Muscle layer of duodenum (tissue), 2 donors: ENCODE measurements at regions not wholly inside any gene's neighbourhood (a gene's known extent, or its start where the extent isn't known, plus 50 kb on each side); places are given as distances from the start of the nearest gene placed in this dataset.

ENCODE experiments used
- H3K27ac ChIP-seq: one replicate; pipeline ENCODE4 v1.7.0; 2013; ENCODE audit warnings: mild to moderate bottlenecking, low read length
- H3K27me3 ChIP-seq: one replicate; pipeline ENCODE4 v1.7.0; 2013; ENCODE audit warnings: low read depth, mild to moderate bottlenecking, control low read depth, low read length
- H3K36me3 ChIP-seq, 2 donors: one replicate each; pipeline ENCODE4 v1.7.0; 2013; ENCODE audit warnings: low read length in 2 of 2, control low read depth in 1 of 2, mild to moderate bottlenecking in 1 of 2; ENCODE audit not compliant: insufficient read depth in 2 of 2, control insufficient read depth in 1 of 2
- H3K4me1 ChIP-seq, 2 donors: one replicate each; pipeline ENCODE4 v1.7.0; 2013; ENCODE audit warnings: low read length in 2 of 2, mild to moderate bottlenecking in 2 of 2, control low read depth in 1 of 2, moderate library complexity in 1 of 2; ENCODE audit not compliant: insufficient read depth in 2 of 2, control insufficient read depth in 1 of 2
- H3K4me3 ChIP-seq, 2 donors: one replicate each; pipeline ENCODE4 v1.7.0; 2013; ENCODE audit warnings: low read length in 2 of 2, low read depth in 1 of 2, mild to moderate bottlenecking in 1 of 2
- H3K9me3 ChIP-seq, 2 donors: one replicate each; pipeline ENCODE4 v1.7.0; 2013; ENCODE audit warnings: low read length in 2 of 2, control low read depth in 1 of 2, mild to moderate bottlenecking in 1 of 2; ENCODE audit not compliant: control insufficient read depth in 1 of 2
- donor health status: healthy.

GRCh38 chr10:131630772-131631258, 270.0 kb upstream of the PPP2R2D start:
- Histone ChIP-seq H3K36me3 (no peaks in the 10 kb centered on the region), H3K9me3 (peaks cover 0 to 7% of the 10 kb centered on the region in 2 donors), H3K4me1 (no peaks in the 10 kb centered on the region), H3K27me3 (no peaks in the 10 kb centered on the region), H3K27ac (no peak overlapping the region), H3K4me3 (no peak overlapping the region)

DNA sequence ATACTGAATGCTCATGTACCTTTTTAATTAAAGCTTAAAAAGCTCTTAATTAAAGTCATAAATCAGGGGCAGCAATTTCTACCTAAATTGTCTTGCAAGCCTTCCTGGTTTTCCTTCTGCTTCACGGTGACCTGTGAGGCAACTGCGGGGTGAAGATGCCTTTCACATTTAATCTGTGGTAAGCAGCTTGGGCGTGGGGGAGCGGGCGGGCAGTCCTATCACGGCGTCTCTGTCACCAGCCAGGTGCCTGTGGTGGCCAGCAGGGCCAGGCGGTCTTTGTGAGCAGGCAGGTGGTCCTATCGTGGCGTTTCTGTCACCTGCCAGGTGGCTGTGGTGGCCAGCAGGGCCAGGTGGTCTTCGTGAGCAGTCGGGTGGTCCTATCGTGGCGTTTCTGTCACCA, 269.2 kb upstream of the PPP2R2D start:
- H3K27ac ChIP-seq = no peak overlapping the region
- no peaks in the 10 kb centered on the region for H3K4me1 ChIP-seq
- no peak overlapping the region for H3K4me3 ChIP-seq
- H3K9me3 ChIP-seq = peaks cover 0 to 7% of the 10 kb centered on the region in 2 donors
- no peaks in the 10 kb centered on the region for H3K36me3 ChIP-seq
- H3K27me3 ChIP-seq = no peaks in the 10 kb centered on the region

DNA sequence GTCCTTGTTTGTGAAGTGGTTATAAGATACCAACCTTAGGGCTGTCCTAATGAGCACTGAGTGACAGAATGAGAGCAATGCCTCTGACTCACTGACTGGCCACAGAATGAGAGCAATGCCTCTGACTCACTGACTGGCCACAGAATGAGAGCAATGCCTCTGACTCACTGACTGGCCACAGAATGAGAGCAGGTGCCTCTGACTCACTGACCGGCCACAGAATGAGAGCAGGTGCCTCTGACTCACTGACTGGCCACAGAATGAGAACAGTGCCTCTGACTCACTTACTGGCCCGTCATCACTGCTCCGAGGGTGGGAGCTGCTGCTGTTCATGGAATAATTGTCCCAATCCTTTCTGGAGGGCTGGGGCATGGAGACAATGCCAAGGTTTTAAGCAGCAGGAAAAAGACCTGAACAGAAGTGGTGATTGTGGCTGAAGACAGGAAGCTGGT, 265.2 kb upstream of the PPP2R2D start:
- Histone ChIP-seq H3K9me3 (peaks cover 0 to 25% of the 10 kb centered on the region in 2 donors), H3K4me1 (no peaks in the 10 kb centered on the region), H3K36me3 (no peaks in the 10 kb centered on the region), H3K4me3 (no peak overlapping the region), H3K27me3 (no peaks in the 10 kb centered on the region), H3K27ac (no peak overlapping the region)

GRCh38 chr10:131636116-131636515, 264.7 kb upstream of the PPP2R2D start:
- H3K27me3 ChIP-seq = no peaks in the 10 kb centered on the region
- no peak overlapping the region for H3K4me3 ChIP-seq
- no peaks in the 10 kb centered on the region for H3K36me3 ChIP-seq
- no peaks in the 10 kb centered on the region for H3K4me1 ChIP-seq
- H3K27ac ChIP-seq = no peak overlapping the region
- peaks cover 0 to 25% of the 10 kb centered on the region in 2 donors for H3K9me3 ChIP-seq

DNA sequence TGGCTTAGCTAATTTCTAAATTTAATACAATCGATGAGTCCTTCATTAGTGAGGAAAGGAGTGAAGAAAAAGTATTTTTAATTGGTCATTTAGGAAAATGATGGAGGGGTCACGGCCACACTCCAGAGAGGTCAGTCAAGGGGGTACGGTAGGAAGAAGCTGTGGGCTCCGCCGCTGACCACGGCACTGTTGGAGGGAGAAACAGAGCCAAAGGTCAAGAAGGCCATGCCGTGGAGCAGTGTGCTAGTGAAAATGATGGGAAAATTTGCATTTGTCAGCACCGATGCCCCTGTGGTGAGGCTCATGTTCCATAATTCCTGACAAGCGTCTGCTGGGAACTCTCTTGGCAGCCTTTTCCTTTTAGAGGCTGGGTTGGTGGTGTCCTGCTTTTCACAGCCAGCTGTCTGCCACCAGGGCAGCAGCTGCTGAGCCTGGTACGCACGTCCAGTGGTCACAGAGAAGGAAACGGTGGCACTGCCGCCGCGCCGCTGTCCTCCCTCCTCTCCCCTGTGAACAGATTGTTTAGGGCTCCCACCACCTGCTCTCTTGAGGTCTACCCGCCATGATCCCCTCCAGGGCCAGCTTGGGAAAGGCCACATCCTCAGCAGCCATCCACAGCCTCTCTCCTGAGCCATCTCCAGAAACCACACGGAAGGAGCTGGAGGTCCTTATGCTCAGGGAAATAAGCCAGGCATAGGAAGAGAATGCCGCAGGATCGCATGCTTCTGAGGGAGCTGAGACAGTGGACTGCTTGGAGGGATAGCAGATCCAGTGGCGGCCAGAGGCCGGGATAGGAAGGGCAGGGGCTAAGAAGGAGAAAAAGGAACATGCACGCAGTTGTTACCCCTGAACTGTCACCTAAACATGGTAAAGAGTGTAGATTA, 263.7 kb upstream of the PPP2R2D start:
- H3K36me3 ChIP-seq = no peaks in the 10 kb centered on the region
- H3K9me3 ChIP-seq = peaks cover 0 to 25% of the 10 kb centered on the region in 2 donors
- no peaks in the 10 kb centered on the region for H3K4me1 ChIP-seq
- H3K4me3 ChIP-seq = no peak overlapping the region
- H3K27ac ChIP-seq = no peak overlapping the region
- no peaks in the 10 kb centered on the region for H3K27me3 ChIP-seq

GRCh38 chr10:131638049-131638879, 262.5 kb upstream of the PPP2R2D start:
- peaks cover 0 to 25% of the 10 kb centered on the region in 2 donors for H3K9me3 ChIP-seq
- H3K4me3 ChIP-seq = no peak overlapping the region
- no peak overlapping the region for H3K27ac ChIP-seq
- H3K4me1 ChIP-seq = no peaks in the 10 kb centered on the region
- no peaks in the 10 kb centered on the region for H3K27me3 ChIP-seq
- no peaks in the 10 kb centered on the region for H3K36me3 ChIP-seq

- Histone ChIP-seq H3K36me3 (no peaks in the 10 kb centered on the region), H3K4me3 (no peak overlapping the region), H3K9me3 (peaks cover 0 to 25% of the 10 kb centered on the region in 2 donors), H3K27me3 (no peaks in the 10 kb centered on the region), H3K27ac (no peak overlapping the region), H3K4me1 (no peaks in the 10 kb centered on the region)
These were observed 261.9 kb upstream of the PPP2R2D start for GRCh38 chr10:131638880-131639278.

DNA sequence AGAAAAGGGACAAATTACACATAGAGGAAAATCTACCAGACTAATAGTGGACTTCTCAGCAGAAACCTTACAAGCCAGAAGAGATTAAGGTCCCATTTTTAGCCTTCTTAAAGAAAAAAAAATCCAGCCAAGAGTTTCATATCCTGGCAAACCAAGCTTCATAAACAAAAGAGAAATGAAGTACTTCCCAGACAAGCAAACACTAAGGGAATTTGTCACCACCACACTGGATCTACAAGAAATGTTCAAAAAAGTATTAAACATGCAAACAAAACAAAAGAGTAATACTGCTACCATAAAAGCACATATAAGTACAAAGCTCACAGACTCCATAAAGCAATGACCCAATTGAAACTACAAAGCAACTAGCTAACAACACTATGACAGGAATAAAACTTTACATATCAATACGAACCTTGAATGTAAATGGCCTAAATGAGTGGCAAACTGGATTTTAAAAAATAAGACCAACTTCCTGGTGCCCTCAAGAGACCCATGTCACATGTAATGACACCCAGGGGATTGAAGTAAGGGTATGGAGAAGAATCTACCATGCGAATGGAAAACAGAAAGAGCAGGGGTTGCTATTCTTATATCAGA, 260.7 kb upstream of the PPP2R2D start:
- Histone ChIP-seq H3K36me3 (no peaks in the 10 kb centered on the region), H3K9me3 (peaks cover 0 to 25% of the 10 kb centered on the region in 2 donors), H3K27ac (no peak overlapping the region), H3K4me3 (no peak overlapping the region), H3K4me1 (no peaks in the 10 kb centered on the region), H3K27me3 (no peaks in the 10 kb centered on the region)

GRCh38 chr10:131641231-131641630, 259.6 kb upstream of the PPP2R2D start:
- no peak overlapping the region for H3K4me3 ChIP-seq
- no peak overlapping the region for H3K27ac ChIP-seq
- peaks cover 0 to 25% of the 10 kb centered on the region in 2 donors for H3K9me3 ChIP-seq
- H3K36me3 ChIP-seq = no peaks in the 10 kb centered on the region
- H3K4me1 ChIP-seq = no peaks in the 10 kb centered on the region
- H3K27me3 ChIP-seq = no peaks in the 10 kb centered on the region

DNA sequence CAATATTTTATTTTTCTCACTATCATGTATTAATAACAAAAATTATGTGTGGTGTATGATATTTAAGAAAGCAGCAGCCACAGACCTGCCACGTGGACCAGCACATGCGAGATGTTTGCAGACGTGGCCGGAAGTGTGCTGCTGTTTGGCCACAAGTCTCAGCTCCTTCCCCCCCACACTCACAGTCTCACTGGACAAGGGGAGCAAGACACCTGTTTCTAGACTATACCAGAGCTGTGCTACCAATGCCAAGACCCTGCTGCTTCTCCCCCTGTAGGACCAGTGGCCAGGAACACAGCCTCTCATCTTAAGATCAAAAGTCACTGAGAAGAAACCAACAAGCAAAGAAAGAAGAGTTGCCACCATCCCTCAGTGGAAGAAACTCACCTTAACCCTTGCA, 258.9 kb upstream of the PPP2R2D start:
- no peak overlapping the region for H3K4me3 ChIP-seq
- no peaks in the 10 kb centered on the region for H3K36me3 ChIP-seq
- no peaks in the 10 kb centered on the region for H3K4me1 ChIP-seq
- H3K27me3 ChIP-seq = no peaks in the 10 kb centered on the region
- no peak overlapping the region for H3K27ac ChIP-seq
- H3K9me3 ChIP-seq = peaks cover 0 to 25% of the 10 kb centered on the region in 2 donors

DNA sequence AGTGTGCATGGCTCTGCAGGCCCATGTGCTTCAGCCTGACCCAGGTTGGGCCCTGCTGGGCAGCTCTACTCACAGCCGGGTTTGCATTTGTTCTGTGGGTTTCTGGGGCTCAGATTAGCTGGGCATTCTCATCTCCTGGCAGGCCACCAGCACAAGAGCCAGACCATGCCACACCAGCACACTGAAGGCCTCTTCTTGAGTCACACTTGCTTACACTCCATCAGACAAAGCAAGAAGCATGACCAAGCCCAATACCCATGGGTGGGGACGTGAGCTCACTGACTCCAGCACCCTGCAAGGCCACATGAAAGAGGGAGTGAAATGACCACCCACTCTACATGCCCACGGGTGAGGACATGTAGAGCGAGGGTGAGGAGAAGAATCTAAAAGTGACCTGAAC, 257.8 kb upstream of the PPP2R2D start:
- H3K27ac ChIP-seq = no peak overlapping the region

More for the DNA sequence above, 257.8 kb upstream of the PPP2R2D start:
- Histone ChIP-seq H3K9me3 (peaks cover 0 to 23% of the 10 kb centered on the region in 2 donors), H3K36me3 (no peaks in the 10 kb centered on the region), H3K27me3 (no peaks in the 10 kb centered on the region), H3K4me1 (no peaks in the 10 kb centered on the region), H3K4me3 (no peak overlapping the region)
